ENCODE measurements at regions not wholly inside any gene's neighbourhood (a gene's known extent, or its start where the extent isn't known, plus 50 kb on each side); places are given as distances from the start of the nearest gene placed in this dataset.

- TF ChIP-seq CTCF (IDR thresholded peaks at IDR 0.05; ENCODE audit: insufficient read depth, low read length, poor library complexity, severe bottlenecking) (no peak), EZH2phosphoT487 (conservative IDR thresholded peaks at IDR 0.05; ENCODE audit: low read length) (no peak)
Measured at GRCh38 chr5:166427211-166427610, 1864.2 kb upstream of the WWC1 start.

All from SU-DHL-6 (cell line).